ENCODE measurements at regions not wholly inside any gene's neighbourhood (a gene's known extent, or its start where the extent isn't known, plus 50 kb on each side); places are given as distances from the start of the nearest gene placed in this dataset.

DNA sequence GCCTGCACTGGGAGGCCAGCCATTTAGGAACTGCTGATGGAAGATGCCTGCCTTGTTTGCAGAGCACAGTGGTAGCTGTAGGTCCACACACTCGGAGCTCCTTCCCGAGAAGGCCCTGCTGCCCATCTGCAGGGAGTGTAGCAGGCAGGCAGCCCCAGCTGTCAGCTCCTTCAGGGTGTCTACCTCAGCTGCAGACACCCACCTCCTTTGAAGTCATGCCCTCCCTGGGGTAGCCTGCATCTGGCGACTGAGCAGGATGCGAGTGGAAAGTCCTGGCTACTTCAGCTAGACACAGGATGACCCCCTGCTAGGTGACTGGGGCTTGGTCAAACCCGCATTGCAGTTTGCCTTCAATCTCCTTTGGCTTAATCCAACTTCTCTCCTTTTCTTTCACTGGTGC lies 93.2 kb upstream of the TLE3 start:
- DNase-seq, result no peak

DNA sequence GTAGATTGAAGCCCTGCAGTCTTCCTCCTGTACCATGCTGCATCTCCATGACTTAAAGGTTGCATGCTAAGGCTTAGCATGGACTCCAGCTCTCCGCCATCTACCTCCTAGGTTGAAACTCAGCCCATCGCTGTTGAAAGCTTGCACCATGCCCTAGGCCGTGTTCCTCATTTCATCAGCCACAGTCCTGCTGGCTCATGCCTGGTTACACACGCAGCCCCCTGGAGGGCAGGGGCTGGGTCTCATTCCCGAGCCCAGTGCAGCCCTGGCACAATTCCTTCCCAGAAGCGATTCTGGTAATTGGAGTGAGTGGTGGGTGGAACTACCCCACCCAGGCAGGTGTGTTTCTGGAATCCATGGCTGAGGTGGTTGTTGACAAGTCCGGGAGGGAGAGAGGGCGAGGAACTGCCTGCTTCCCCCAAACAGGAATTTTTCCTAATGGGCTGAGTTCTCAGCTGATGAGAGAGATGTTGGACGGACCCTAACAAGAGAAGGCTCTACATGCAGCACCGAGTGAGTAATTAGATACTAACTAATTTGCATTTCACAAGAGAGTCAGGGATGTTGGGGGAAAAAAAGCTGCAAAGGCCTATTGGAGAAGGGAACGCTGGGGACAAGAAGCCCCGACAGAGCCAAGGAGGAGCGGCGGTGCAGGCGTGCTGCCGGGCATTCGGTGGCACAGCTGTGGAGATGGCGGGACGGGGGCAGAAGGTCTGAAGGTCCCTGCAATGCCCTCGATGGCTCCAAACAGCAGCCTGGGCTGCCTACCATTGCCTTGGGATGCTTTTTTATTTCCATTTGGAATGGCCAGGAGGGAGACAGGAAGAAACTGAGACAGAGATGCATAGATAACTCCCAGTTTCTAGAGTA lies 92.3 kb upstream of the TLE3 start:
- DNase-seq, result no peak

GRCh38 chr15:70188286-70188685 lies 90.6 kb upstream of the TLE3 start:
- DNase-seq, result no peak

DNA sequence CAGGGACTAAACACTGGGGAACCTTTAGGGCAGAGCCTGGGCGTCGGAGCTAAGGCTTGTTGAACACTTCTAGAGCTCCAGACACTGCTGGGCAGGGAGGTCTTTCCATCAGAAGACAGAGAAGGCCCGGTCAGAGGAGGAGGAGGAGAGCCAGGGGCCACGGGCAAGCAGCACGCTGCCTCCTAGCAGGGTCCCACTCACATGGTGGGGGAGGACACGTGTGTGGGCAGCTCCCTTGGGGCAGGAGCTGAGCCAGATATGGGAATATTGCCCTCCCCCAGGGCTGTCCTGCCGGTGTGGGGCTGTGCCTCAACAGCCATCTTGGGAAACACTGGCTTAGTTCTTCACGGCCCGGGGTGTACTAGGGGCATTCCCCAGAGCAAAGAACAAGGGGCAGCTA lies 89.6 kb upstream of the TLE3 start:
- DNase-seq, result no peak

- DNase-seq, result no peak
Observed at GRCh38 chr15:70186152-70186551, 88.4 kb upstream of the TLE3 start.

GRCh38 chr15:70185251-70185711 lies 87.6 kb upstream of the TLE3 start:
- peak; percentile 31 for DNase-seq

DNA sequence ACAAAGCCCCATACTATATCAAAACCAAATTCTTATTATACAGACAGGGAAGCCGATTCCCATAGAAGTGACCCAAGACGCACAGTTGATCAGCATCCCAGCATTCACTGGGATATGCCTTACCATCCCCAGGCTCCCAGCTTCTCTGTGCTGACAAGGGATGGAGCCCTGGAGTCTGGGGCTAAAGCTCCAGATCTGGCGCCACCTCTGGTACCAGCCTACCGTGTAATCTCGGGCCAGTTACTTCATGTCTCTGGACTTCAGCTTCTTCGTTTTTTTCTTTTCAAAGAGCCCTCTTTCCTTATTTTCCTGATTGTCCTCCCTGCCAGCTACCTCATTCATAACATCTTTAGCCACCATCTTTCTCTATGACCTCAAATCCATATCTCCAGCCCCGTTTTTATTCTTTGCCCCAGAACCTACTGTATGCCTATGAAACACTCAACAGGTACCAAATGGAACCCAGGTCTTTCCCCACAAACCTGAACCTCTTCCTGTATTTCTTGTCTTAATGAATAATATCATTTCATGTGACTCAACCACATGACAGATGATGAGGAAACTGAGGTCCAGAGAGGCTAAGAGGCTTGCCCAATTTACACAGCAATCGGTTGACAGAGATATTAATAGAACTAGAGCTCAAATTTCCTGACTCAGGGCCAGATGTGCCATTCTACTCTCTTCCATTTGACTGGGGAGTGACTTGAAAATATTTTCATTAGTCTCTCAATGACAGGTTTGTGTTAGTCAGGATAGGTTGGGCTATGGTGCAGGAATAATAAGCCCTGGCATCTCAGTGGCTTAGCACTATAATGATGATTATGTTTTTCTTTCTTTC lies 85.4 kb upstream of the TLE3 start:
- DNase-seq, result no peak

DNA sequence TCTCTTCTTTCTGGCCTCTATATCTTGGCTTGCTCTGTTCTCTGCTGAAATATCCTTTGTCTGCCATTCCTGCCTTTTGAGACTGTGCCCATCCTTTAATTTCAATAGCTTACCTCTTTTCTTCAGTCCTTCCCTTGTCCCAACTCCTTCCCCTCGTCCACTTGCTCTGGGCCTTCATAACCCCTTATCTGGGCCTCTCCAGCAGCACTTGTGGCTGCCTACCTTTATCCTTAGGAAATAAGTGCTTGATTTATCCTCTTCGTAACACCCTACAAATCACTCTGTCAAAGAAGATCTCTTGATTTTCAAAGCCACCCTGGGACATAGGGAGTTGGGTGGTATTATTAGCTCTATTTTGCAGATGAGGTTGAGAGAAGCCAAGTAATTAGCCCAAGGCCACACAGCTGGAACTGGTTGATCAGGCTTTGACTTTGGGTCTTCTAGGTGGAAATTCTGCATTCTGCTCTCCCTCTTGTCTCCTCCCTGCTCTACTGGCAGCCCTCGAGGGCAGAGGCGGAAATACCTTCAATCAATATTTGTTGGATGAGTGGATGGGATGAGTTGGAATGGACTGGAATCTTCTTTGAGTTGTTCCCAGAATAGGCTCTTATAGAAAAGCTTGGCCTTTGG lies 84.0 kb upstream of the TLE3 start:
- no peak for DNase-seq

GRCh38 chr15:70180186-70180875 lies 82.6 kb upstream of the TLE3 start:
- DNase-seq, result no peak

DNA sequence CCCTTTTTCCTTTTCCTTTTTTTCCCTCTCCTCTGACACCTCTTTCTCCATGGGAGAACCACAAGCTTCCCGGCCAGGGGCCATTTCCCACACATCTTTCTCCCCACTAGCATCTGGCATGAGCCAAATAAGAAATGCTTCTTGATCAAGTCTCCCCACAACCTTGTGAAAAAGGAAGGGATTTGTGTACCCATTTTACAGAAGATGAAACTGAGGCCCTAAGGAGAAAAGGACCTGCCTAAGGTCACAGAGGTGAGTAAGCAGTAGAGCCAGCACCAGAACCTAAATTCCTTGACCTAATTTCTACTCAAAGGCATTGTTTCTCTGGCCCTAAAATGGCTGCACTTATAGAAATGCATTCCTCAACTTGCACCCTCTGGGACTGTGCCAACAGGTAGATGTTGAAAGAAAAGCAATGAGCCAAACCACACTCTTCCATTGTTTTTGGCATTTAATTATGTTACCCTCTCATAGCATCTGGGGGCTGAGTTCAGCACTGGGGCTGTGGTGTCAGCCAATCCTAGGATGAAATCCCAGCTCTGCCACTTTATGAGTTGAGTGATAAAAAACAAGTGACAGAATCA lies 81.7 kb upstream of the TLE3 start:
- DNase-seq, result no peak

DNA sequence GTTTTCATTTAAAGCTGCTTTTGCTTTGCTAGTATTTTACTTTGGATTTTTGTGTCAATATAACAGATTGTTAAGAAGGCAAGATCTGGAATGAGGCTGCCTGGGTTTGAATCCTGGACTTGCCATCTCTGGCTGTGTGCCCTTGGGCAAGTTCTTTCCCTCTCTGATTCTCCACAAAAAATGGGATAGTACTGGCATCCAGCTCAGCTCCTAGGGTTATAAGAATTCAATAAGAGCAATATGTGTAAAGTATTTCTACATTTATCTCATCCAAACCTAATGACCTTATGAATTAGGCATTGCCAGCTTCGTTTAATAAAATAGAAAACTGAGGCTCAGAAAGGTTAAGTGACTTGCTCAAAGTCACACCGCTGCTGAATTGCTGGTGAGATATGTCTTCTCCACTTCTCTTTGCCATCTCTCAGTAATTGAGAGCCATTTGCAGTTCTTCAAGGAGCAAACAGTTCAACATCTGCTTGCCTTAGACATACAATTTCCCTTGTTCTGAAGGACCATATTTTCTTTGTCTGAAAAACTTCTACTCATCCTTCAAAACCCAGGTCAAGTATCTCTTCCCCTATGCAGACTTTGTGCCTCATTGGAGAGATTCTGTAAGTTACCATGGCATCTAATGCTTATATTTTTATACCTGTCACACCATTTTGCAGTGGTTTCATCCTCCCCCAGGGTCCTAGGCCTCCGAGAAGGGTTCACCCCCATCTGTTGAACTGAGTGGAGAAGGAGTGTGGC lies 80.8 kb upstream of the TLE3 start:
- no peak for DNase-seq

GRCh38 chr15:70172566-70173225 lies 75.0 kb upstream of the TLE3 start:
- DNase-seq, result no peak

DNA sequence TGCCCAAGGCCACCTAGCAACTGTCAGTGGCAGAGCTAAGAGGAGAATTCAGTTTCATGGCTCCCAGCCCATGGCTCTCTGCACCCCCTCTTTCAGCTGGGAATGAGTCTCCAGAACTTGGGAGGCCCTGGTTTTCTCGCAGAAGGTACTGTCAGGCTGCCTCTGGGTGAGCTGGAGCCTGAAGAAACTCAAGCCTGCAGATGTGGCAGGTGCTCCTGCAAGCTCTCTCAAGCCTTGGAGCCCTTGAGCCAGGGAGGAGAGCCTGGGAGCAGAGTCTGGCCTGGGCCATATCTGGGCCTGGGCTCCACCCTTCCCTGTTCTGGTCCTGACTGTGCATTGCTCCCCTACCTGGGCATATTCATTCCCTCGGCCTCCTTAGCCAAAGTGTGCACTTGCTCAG lies 74.4 kb upstream of the TLE3 start:
- no peak for DNase-seq

DNA sequence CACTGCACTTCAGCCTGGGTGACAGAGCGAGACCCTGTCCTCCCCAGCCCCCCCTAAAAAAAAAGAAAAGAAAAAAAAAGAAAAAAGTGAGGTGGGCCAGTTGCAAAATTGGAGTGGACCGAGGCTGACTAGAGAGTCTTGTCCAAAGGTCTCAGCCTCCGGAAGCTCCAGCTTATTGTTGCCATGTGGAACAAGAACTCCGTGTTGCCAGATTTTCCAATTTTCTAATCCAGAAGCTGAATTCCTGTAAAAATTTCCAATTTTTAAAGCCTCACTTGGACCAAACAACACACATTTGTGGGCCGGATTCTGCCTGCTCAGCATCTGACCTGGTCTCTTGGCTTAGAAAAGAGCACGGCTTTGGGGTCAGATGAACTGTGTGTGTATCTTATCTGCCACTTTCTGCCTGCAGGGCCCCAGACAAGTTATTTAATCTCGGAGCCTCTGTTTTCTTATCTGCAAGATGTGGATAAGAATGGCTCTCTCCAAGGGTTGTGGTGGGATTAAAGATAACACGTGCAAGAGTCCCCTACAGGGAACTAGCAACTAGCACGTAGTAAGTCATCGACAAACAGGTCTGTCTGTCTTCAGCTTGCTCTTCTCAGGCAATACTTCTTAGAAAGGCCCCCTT lies 73.7 kb upstream of the TLE3 start:
- DNase-seq, result no peak

GRCh38 chr15:70170096-70170699 lies 72.5 kb upstream of the TLE3 start:
- no peak for DNase-seq

DNA sequence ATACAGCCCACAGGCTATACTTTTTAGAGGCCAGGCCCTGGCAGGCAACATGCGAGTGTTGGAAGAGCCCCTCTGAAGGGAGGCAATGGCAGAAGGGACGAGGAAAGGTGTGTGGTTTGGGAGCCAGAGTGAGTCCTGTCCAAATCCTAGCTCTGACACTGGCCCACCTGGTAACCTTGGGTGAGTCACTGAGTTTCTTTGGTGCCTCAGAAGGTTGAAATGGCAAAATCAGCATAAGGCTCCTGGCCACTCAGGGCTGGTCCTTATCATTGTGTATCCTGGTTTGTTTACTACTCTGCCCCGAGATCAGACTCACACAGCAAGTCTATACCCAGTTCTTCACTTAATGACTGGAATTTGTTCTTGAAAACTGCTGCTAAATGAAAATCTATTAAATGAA lies 71.4 kb upstream of the TLE3 start:
- DNase-seq, result no peak

GRCh38 chr15:70167155-70167554 lies 69.4 kb upstream of the TLE3 start:
- no peak for DNase-seq

GRCh38 chr15:70166506-70167087 lies 68.9 kb upstream of the TLE3 start:
- no peak for DNase-seq

DNA sequence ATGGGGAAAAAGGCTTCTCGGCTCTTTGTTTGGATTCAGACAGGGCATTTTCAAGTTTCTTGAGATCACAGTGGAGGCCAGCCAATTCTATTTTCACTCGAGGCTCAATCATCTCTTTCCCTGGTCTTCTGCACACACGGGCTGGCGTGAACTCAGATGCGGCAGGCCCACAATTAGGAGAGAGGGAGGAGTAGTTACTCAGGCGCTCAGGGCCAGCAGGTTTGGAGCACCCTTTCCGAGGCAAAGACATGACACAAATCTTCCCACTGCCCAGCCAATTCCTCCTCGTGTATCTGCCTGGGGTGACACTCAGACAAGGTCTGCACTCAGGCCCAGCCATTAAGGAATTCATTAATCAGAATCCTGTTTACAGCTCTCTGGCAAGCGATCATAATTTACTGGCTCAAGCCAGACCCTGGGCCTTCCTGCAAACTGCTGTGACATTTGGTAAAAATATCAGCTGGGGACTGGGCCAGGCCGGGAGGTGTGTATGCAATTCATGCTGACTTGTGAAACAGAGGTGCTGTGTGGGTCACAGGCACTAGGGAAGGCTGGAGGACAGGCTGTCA lies 68.1 kb upstream of the TLE3 start:
- no peak for DNase-seq
